Fibroblast of lung (primary cell): ENCODE measurements at regions not wholly inside any gene's neighbourhood (a gene's known extent, or its start where the extent isn't known, plus 50 kb on each side); places are given as distances from the start of the nearest gene placed in this dataset.
A peak's percentile ranks its signal among the peaks of the same experiment; 100 is the strongest.

Source experiments
- DNase-seq, 2 donors: peaks; one replicate each; pipeline versions ENCODE4 v3.0.0 to v3.0.0-alpha.2; 2010; ENCODE audit warnings: low read depth in 2 of 2
- H2AFZ ChIP-seq: 2 replicates; pipeline ENCODE4 v1.5.1; 2012; ENCODE audit warnings: low read length, control low read depth, inconsistent platforms
- H3K27ac ChIP-seq: 2 replicates; pipeline ENCODE4 v1.5.1; 2011; ENCODE audit warnings: low read length, control low read depth; ENCODE audit not compliant: insufficient read depth
- H3K27me3 ChIP-seq: 2 replicates; pipeline ENCODE4 v1.5.1; 2011; ENCODE audit warnings: mild to moderate bottlenecking, low read length; ENCODE audit not compliant: control insufficient read depth, insufficient read depth
- H3K36me3 ChIP-seq: 2 replicates; pipeline ENCODE4 v1.5.1; 2011; ENCODE audit warnings: low read length; ENCODE audit not compliant: control insufficient read depth, insufficient read depth
- H3K4me1 ChIP-seq: 2 replicates; pipeline ENCODE4 v1.5.1; 2011; ENCODE audit warnings: low read length; ENCODE audit not compliant: control insufficient read depth, insufficient read depth; ENCODE audit errors: extremely low read depth
- H3K4me2 ChIP-seq: 2 replicates; pipeline ENCODE4 v1.5.1; 2011; ENCODE audit warnings: low read length, control low read depth; ENCODE audit not compliant: insufficient read depth; ENCODE audit errors: extremely low read depth
- H3K4me3 ChIP-seq, 4 experiments: fragments of 200-600 bp in 1 of 4; sonication (generic) in 1 of 4; replicated peaks in 1 of 4; 2 replicates each; pipeline ENCODE4 v1.5.1; 2011 to 2016; ENCODE audit warnings: low read length in 4 of 4, low read depth in 3 of 4, mild to moderate bottlenecking in 3 of 4, control low read depth in 2 of 4, inconsistent platforms in 1 of 4, mixed read lengths in 1 of 4; ENCODE audit not compliant: insufficient read depth in 1 of 4; ENCODE audit errors: control extremely low read depth in 1 of 4
- H3K79me2 ChIP-seq: 2 replicates; pipeline ENCODE4 v1.5.1; 2012; ENCODE audit warnings: mild to moderate bottlenecking, low read length, inconsistent platforms; ENCODE audit not compliant: control insufficient read depth, insufficient read depth
- H3K9ac ChIP-seq: 2 replicates; pipeline ENCODE4 v1.5.1; 2011; ENCODE audit warnings: mild to moderate bottlenecking, low read length, control low read depth; ENCODE audit not compliant: insufficient read depth
- H3K9me3 ChIP-seq: 2 replicates; pipeline ENCODE4 v1.5.1; 2012; ENCODE audit warnings: low read depth, low read length; ENCODE audit not compliant: control insufficient read depth, insufficient read depth
- H4K20me1 ChIP-seq: 2 replicates; pipeline ENCODE4 v1.5.1; 2011; ENCODE audit warnings: low read length; ENCODE audit not compliant: control insufficient read depth, insufficient read depth; ENCODE audit errors: extremely low read depth
- EZH2 ChIP-seq: IDR thresholded peaks from 2 replicates; pipeline ENCODE4 v1.5.1; 2012; ENCODE audit warnings: low read length, control low read depth, mild to moderate bottlenecking; ENCODE audit errors: missing control alignments
- TF ChIP-seq, protein P1 (sequence below), 2 donors: IDR thresholded peaks in 1 of 2; conservative IDR thresholded peaks in 1 of 2; 1 replicate in 1 of 2; 2 replicates in 1 of 2; pipeline ENCODE4 v1.5.1; 2011 to 2012; ENCODE audit warnings: low read length in 2 of 2, control low read depth in 1 of 2, inconsistent platforms in 1 of 2, low read depth in 1 of 2, mild to moderate bottlenecking in 1 of 2

DNA sequence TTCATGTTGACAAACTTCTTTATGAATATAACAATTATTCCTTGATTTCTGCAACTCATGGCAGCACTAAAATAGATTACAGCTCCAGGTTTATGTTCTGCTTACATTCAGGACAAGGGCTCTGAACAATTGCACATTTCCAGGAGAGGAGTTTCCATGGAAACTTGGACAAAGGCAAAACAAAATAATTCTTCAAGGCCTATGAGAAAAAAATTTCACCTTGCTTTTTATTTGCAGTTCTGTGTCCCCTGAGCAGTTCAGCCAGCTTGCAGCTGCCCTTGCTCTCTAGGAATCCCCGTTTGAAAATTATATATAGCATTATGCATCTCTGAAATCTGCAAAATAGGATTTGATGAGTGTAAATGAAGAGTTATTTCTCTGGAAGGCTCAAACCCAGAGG lies 71.7 kb downstream of the ARL4A start:
- H3K36me3 ChIP-seq, result no peaks in the 10 kb centered on the region
- H3K4me3 ChIP-seq, result no peak overlapping the region
- no peak overlapping the region for H3K4me2 ChIP-seq
- TF ChIP-seq, protein P1, sequence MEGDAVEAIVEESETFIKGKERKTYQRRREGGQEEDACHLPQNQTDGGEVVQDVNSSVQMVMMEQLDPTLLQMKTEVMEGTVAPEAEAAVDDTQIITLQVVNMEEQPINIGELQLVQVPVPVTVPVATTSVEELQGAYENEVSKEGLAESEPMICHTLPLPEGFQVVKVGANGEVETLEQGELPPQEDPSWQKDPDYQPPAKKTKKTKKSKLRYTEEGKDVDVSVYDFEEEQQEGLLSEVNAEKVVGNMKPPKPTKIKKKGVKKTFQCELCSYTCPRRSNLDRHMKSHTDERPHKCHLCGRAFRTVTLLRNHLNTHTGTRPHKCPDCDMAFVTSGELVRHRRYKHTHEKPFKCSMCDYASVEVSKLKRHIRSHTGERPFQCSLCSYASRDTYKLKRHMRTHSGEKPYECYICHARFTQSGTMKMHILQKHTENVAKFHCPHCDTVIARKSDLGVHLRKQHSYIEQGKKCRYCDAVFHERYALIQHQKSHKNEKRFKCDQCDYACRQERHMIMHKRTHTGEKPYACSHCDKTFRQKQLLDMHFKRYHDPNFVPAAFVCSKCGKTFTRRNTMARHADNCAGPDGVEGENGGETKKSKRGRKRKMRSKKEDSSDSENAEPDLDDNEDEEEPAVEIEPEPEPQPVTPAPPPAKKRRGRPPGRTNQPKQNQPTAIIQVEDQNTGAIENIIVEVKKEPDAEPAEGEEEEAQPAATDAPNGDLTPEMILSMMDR (conservative IDR thresholded peaks at IDR 0.05 in 1 of 2, IDR thresholded peaks at IDR 0.05 in 1 of 2; ENCODE audit: low read depth in 1 of 2, low read length in 2 of 2), result no peak
- TF ChIP-seq EZH2, result no peak
- H3K9ac ChIP-seq, result no peak overlapping the region
- no peak overlapping the region for H3K27ac ChIP-seq
- no peaks in the 10 kb centered on the region for H3K79me2 ChIP-seq
- no peaks in the 10 kb centered on the region for H4K20me1 ChIP-seq
- peaks cover 6% of the 10 kb centered on the region for H3K4me1 ChIP-seq
- no peaks in the 10 kb centered on the region for H3K9me3 ChIP-seq
- peak in 1 of 2 donors; percentile 30 for DNase-seq
- no peak overlapping the region for H2AFZ ChIP-seq
- no peaks in the 10 kb centered on the region for H3K27me3 ChIP-seq

DNA sequence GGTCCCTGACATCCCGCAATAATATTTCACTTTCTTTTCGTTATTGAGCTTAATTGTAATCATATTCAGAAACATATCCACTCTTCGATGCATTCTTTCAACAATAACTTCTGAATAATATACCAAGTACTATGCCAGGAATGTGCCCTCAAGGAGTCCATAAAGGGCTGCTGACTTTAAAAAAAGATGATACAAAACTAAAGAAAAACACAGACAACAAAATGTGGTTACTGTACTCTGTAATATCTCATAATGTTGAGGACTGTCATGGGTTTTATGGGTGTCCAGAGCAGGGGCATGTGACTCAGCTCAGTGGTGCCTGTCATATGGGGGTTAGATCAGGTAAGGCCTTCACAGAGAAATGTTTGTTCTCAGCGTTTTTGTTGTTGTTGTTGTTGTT lies 73.7 kb downstream of the ARL4A start:
- Histone ChIP-seq H3K27ac (no peak overlapping the region), H2AFZ (no peak overlapping the region), H3K27me3 (no peaks in the 10 kb centered on the region), H3K4me1 (peaks cover 6% of the 10 kb centered on the region), H3K4me3 (no peak overlapping the region), H3K36me3 (no peaks in the 10 kb centered on the region), H4K20me1 (no peaks in the 10 kb centered on the region), H3K79me2 (no peaks in the 10 kb centered on the region), H3K9ac (no peak overlapping the region), H3K4me2 (no peak overlapping the region), H3K9me3 (no peaks in the 10 kb centered on the region)
- DNase-seq, result no peak
- no peak for TF ChIP-seq EZH2
- TF ChIP-seq, protein P1 (conservative IDR thresholded peaks at IDR 0.05 in 1 of 2, IDR thresholded peaks at IDR 0.05 in 1 of 2; ENCODE audit: low read depth in 1 of 2, low read length in 2 of 2), result no peak

DNA sequence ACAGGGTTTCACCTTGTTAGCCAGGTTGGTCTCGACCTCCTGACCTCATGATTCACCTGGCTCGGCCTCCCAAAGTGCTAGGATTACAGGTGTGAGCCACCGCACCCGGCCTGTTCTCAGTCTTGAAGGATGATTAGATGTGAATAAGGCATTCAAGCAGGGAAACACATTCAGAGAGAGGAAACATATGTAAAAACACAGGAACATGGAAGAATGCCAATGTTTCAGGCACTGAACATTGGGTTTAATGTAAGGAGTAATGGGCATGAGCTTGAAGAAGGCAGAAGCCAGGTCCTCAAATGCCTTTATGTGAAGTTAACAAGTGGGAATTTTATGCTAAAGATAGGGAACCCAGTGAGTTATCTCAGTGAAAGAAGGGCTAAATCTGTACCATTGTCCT lies 74.3 kb downstream of the ARL4A start:
- peaks cover 2% of the 10 kb centered on the region for H3K4me1 ChIP-seq
- no peak for TF ChIP-seq EZH2
- TF ChIP-seq, protein P1 (conservative IDR thresholded peaks at IDR 0.05 in 1 of 2, IDR thresholded peaks at IDR 0.05 in 1 of 2; ENCODE audit: low read depth in 1 of 2, low read length in 2 of 2), result no peak
- H3K4me3 ChIP-seq, result no peak overlapping the region

More for the DNA sequence above, 74.3 kb downstream of the ARL4A start:
- H4K20me1 ChIP-seq, result no peaks in the 10 kb centered on the region
- H3K79me2 ChIP-seq, result no peaks in the 10 kb centered on the region
- no peaks in the 10 kb centered on the region for H3K27me3 ChIP-seq
- no peaks in the 10 kb centered on the region for H3K36me3 ChIP-seq
- H3K27ac ChIP-seq, result no peak overlapping the region
- H3K4me2 ChIP-seq, result no peak overlapping the region
- DNase-seq, result no peak
- H3K9me3 ChIP-seq, result no peaks in the 10 kb centered on the region
- H3K9ac ChIP-seq, result no peak overlapping the region
- H2AFZ ChIP-seq, result no peak overlapping the region
